ENCODE measurements at regions not wholly inside any gene's neighbourhood (a gene's known extent, or its start where the extent isn't known, plus 50 kb on each side); places are given as distances from the start of the nearest gene placed in this dataset.

DNA sequence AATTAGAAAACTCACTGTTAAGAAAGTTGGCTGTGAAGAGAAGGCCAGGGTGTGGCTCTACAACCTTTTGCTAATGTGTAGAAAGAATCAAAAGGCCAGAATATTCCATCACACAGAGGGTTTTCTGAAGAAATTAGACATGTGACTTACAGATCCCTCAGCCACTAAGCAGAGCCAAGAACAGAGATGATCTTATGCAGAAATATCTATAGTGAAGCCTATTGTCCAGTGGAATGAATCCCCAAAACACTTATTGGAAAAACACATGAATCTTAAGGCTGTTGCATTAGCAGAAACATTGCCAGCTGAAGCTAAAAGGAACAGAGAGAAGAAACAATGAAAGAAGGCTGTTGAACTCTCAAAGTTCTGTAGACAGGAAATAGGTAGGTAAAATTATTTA is 979.2 kb downstream of the MRPL39 start:
- H4K5ac ChIP-seq (ENCODE audit: low read depth, low read length): no peak overlapping the region
- ATAC-seq (ENCODE audit: low read depth) (no peak), DNase-seq (no peak)
- H2AK9ac ChIP-seq (replicated peaks; ENCODE audit: low read depth, low read length, poor library complexity): no peak overlapping the region
- TF ChIP-seq, protein P1, sequence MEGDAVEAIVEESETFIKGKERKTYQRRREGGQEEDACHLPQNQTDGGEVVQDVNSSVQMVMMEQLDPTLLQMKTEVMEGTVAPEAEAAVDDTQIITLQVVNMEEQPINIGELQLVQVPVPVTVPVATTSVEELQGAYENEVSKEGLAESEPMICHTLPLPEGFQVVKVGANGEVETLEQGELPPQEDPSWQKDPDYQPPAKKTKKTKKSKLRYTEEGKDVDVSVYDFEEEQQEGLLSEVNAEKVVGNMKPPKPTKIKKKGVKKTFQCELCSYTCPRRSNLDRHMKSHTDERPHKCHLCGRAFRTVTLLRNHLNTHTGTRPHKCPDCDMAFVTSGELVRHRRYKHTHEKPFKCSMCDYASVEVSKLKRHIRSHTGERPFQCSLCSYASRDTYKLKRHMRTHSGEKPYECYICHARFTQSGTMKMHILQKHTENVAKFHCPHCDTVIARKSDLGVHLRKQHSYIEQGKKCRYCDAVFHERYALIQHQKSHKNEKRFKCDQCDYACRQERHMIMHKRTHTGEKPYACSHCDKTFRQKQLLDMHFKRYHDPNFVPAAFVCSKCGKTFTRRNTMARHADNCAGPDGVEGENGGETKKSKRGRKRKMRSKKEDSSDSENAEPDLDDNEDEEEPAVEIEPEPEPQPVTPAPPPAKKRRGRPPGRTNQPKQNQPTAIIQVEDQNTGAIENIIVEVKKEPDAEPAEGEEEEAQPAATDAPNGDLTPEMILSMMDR (conservative IDR thresholded peaks at IDR 0.05; ENCODE audit: low read depth, low read length): no peak
- H3K4me3 ChIP-seq (ENCODE audit: insufficient read depth, low read depth, low read length): no peak overlapping the region
- in situ Hi-C loops (cut with MboI; ENCODE audit: low sequenced_read_pairs) (no loop called here), intact Hi-C loops (cut with micrococcal nuclease) (no loop called here), dilution Hi-C loops (cut with HindIII; ENCODE audit: low sequenced_read_pairs, unreplicated experiment) (no loop called here)
- no peaks in the 10 kb centered on the region for H3K27me3 ChIP-seq (ENCODE audit: control insufficient read depth, insufficient read depth, low read length)
- H4K91ac ChIP-seq (ENCODE audit: insufficient read depth, low read depth, low read length): no peak overlapping the region
- no peaks in the 10 kb centered on the region for H3K9me1 ChIP-seq (ENCODE audit: insufficient read depth, low read length)
- H3K9ac ChIP-seq (ENCODE audit: low read depth, low read length): no peak overlapping the region
- H3K4ac ChIP-seq (ENCODE audit: low read depth, low read length): no peak overlapping the region
- no peaks in the 10 kb centered on the region for H3K79me1 ChIP-seq (ENCODE audit: low read depth in 1 of 2, low read length in 2 of 2)
- no peaks in the 10 kb centered on the region; the same call in 1 of the 2 replicates for H3K9me3 ChIP-seq (ENCODE audit: control insufficient read depth, insufficient read depth, low read length)
- BruUV-seq (replicated peaks): no TSS peak
- no peak overlapping the region for H2BK120ac ChIP-seq (ENCODE audit: low read depth, low read length)
- H3K14ac ChIP-seq (replicated peaks; ENCODE audit: low read depth, low read length): no peak overlapping the region
- ChIA-PET POLR2A (ENCODE audit: unreplicated experiment) (no interaction called here), CTCF (no interaction called here)
- no peaks in the 10 kb centered on the region for H4K20me1 ChIP-seq (ENCODE audit: insufficient read depth, low read length)
- H2AK5ac ChIP-seq (ENCODE audit: low read depth, low read length): no peak overlapping the region
- no peak overlapping the region for H2BK20ac ChIP-seq (ENCODE audit: low read depth, low read length)
- no peak overlapping the region for H3K27ac ChIP-seq (ENCODE audit: insufficient read depth, low read length)
- H2BK15ac ChIP-seq (ENCODE audit: low read depth, low read length): no peak overlapping the region
- no peak overlapping the region for H3K4me2 ChIP-seq (ENCODE audit: low read depth, low read length)
- no peak overlapping the region for H2BK5ac ChIP-seq (ENCODE audit: low read depth, low read length, poor library complexity, severe bottlenecking)
- H3K23ac ChIP-seq (ENCODE audit: low read depth, low read length): no peak overlapping the region
- H3K56ac ChIP-seq (ENCODE audit: extremely low read depth, insufficient read depth, low read length): no peak overlapping the region
- H3K36me3 ChIP-seq (ENCODE audit: control insufficient read depth, insufficient read depth, low read length): no peaks in the 10 kb centered on the region
- H3K4me1 ChIP-seq (ENCODE audit: control insufficient read depth, insufficient read depth, low read length): no peaks in the 10 kb centered on the region
- H4K8ac ChIP-seq (ENCODE audit: low read depth in 2 of 2, low read length in 2 of 2): no peak overlapping the region
- no peak overlapping the region for H2AFZ ChIP-seq (replicated peaks; ENCODE audit: low read length, poor library complexity)
- H3K18ac ChIP-seq (ENCODE audit: low read depth, low read length): no peak overlapping the region

Data from IMR-90 (cell line).